Coronary artery (tissue), 2 donors: ENCODE measurements at regions not wholly inside any gene's neighbourhood (a gene's known extent, or its start where the extent isn't known, plus 50 kb on each side); places are given as distances from the start of the nearest gene placed in this dataset.

Experiments used
- DNase-seq: peaks from one replicate; pipeline ENCODE4 v3.0.0-alpha.2; 2017; ENCODE audit warnings: low spot score
- H3K27ac ChIP-seq, 2 donors: fragments of 200-600 bp; sonication (generic); one replicate each; pipeline ENCODE4 v1.5.1; 2016 to 2019
- H3K4me3 ChIP-seq: fragments of 200-600 bp; sonication (generic); 2 replicates; pipeline ENCODE4 v1.5.1; 2016; ENCODE audit warnings: mild to moderate bottlenecking, moderate library complexity
- CTCF ChIP-seq: fragments of 200-600 bp; sonication (generic); IDR thresholded peaks from one replicate; pipeline ENCODE4 v1.5.1; 2019; ENCODE audit warnings: antibody characterized with exemption

- H3K4me3 ChIP-seq = no peak overlapping the region
- TF ChIP-seq CTCF = no peak
- H3K27ac ChIP-seq = no peak overlapping the region
- no peak for DNase-seq
Observed at GRCh38 chr4:138964716-138965426, 50.7 kb upstream of the NOCT start.

- no peak overlapping the region for H3K4me3 ChIP-seq
- TF ChIP-seq CTCF = no peak
- no peak overlapping the region for H3K27ac ChIP-seq
- DNase-seq = no peak
Observed at GRCh38 chr4:138963412-138963811, 52.2 kb upstream of the NOCT start.

- H3K27ac ChIP-seq = no peak overlapping the region
Observed at GRCh38 chr4:138961664-138962063, 53.9 kb upstream of the NOCT start.

GRCh38 chr4:138961129-138961528 is 54.5 kb upstream of the NOCT start:
- Histone ChIP-seq H3K27ac (no peak overlapping the region), H3K4me3 (no peak overlapping the region)
- no peak for TF ChIP-seq CTCF
- no peak for DNase-seq

More at GRCh38 chr4:138961664-138962063, 53.9 kb upstream of the NOCT start:
- H3K4me3 ChIP-seq = no peak overlapping the region
- TF ChIP-seq CTCF = no peak
- DNase-seq = no peak

GRCh38 chr4:138960175-138960710 is 55.3 kb upstream of the NOCT start:
- Histone ChIP-seq H3K27ac (no peak overlapping the region), H3K4me3 (no peak overlapping the region)
- TF ChIP-seq CTCF = no peak
- DNase-seq = no peak

- DNase-seq = no peak
- TF ChIP-seq CTCF = no peak
- Histone ChIP-seq H3K27ac (no peak overlapping the region), H3K4me3 (no peak overlapping the region)
Observed at GRCh38 chr4:138959097-138959815, 56.3 kb upstream of the NOCT start.
